IMR-90 (cell line): ENCODE measurements at regions not wholly inside any gene's neighbourhood (a gene's known extent, or its start where the extent isn't known, plus 50 kb on each side); places are given as distances from the start of the nearest gene placed in this dataset.

ENCODE experiments used
- ATAC-seq: fragments of 200-7000 bp; cut with Tn5 transposase; 2 replicates; pipeline ENCODE4 v1.9.1; 2020; ENCODE audit warnings: low read depth, mild to moderate bottlenecking, moderate library complexity
- BruUV-seq: library from RNA; stranded (reverse); fragments of 400-500 nt; replicated peaks from 2 replicates; lab custom pipeline; 2021; lab: Mats Ljungman, UMichigan
- CTCF ChIA-PET: fragments of 300-600 bp; formaldehyde crosslinking; extraction: SDS; loops from one replicate; lab custom pipeline; 2021; ENCODE audit warnings: antibody characterized with exemption; lab: Yijun Ruan, JAX
- POLR2A ChIA-PET: fragments of 300-600 bp; sonication (Branson Sonifier 250); formaldehyde crosslinking; loops from one replicate; lab custom pipeline; 2022; ENCODE audit warnings: antibody characterized with exemption; ENCODE audit not compliant: unreplicated experiment; lab: Charles Lee
- DNase-seq: peaks from one replicate; pipeline ENCODE4 v3.0.0; 2013
- H2AFZ ChIP-seq: replicated peaks from 2 replicates; pipeline ENCODE3; 2013; ENCODE audit warnings: low read length, mild to moderate bottlenecking; ENCODE audit not compliant: poor library complexity
- H2AK5ac ChIP-seq: 2 replicates; pipeline ENCODE4 v1.6.1; 2013; ENCODE audit warnings: low read depth, low read length, inconsistent platforms
- H2AK9ac ChIP-seq: replicated peaks from 2 replicates; pipeline ENCODE3; 2013; ENCODE audit warnings: mild to moderate bottlenecking, low read depth, low read length, moderate library complexity; ENCODE audit not compliant: poor library complexity
- H2BK120ac ChIP-seq: 2 replicates; pipeline ENCODE4 v1.6.1; 2013; ENCODE audit warnings: low read depth, low read length, inconsistent platforms
- H2BK15ac ChIP-seq: 3 replicates; pipeline ENCODE4 v1.6.1; 2013; ENCODE audit warnings: low read depth, low read length, inconsistent platforms
- H2BK20ac ChIP-seq: 2 replicates; pipeline ENCODE4 v1.6.1; 2013; ENCODE audit warnings: low read depth, mild to moderate bottlenecking, inconsistent platforms, low read length, moderate library complexity
- H2BK5ac ChIP-seq: 2 replicates; pipeline ENCODE4 v1.6.1; 2013; ENCODE audit warnings: mild to moderate bottlenecking, low read depth, low read length, inconsistent platforms; ENCODE audit not compliant: poor library complexity, severe bottlenecking
- H3K14ac ChIP-seq: replicated peaks from 2 replicates; pipeline ENCODE4 v1.6.1; 2013; ENCODE audit warnings: low read depth, low read length, inconsistent platforms
- H3K18ac ChIP-seq: 2 replicates; pipeline ENCODE4 v1.6.1; 2013; ENCODE audit warnings: low read depth, low read length, control low read depth
- H3K23ac ChIP-seq: 2 replicates; pipeline ENCODE4 v1.6.1; 2013; ENCODE audit warnings: low read depth, low read length, inconsistent platforms
- H3K27ac ChIP-seq: 2 replicates; pipeline ENCODE4 v1.5.1; 2013; ENCODE audit warnings: mild to moderate bottlenecking, control low read depth, low read length; ENCODE audit not compliant: insufficient read depth
- H3K27me3 ChIP-seq: 2 replicates; pipeline ENCODE4 v1.6.1; 2013; ENCODE audit warnings: low read length; ENCODE audit not compliant: control insufficient read depth, insufficient read depth
- H3K36me3 ChIP-seq: 2 replicates; pipeline ENCODE4 v1.6.1; 2013; ENCODE audit warnings: low read length, mixed read lengths; ENCODE audit not compliant: control insufficient read depth, insufficient read depth
- H3K4ac ChIP-seq: 2 replicates; pipeline ENCODE4 v1.6.1; 2013; ENCODE audit warnings: low read depth, low read length, inconsistent platforms
- H3K4me1 ChIP-seq: 2 replicates; pipeline ENCODE4 v1.6.1; 2013; ENCODE audit warnings: low read length, mixed read lengths; ENCODE audit not compliant: control insufficient read depth, insufficient read depth
- H3K4me2 ChIP-seq: 2 replicates; pipeline ENCODE4 v1.6.1; 2013; ENCODE audit warnings: low read depth, mild to moderate bottlenecking, control low read depth, low read length, moderate library complexity
- H3K4me3 ChIP-seq: 2 replicates; pipeline ENCODE4 v1.5.1; 2013; ENCODE audit warnings: low read depth, mild to moderate bottlenecking, control low read depth, low read length, moderate library complexity; ENCODE audit not compliant: insufficient read depth
- H3K56ac ChIP-seq: 2 replicates; pipeline ENCODE4 v1.6.1; 2013; ENCODE audit warnings: low read length, inconsistent platforms; ENCODE audit not compliant: insufficient read depth; ENCODE audit errors: extremely low read depth
- H3K79me1 ChIP-seq, 2 experiments: 2 replicates each; pipeline ENCODE4 v1.6.1; 2013; ENCODE audit warnings: low read length in 2 of 2, inconsistent platforms in 1 of 2, low read depth in 1 of 2
- H3K9ac ChIP-seq: 2 replicates; pipeline ENCODE4 v1.6.1; 2013; ENCODE audit warnings: low read depth, low read length, control low read depth
- H3K9me1 ChIP-seq: 2 replicates; pipeline ENCODE4 v1.6.1; 2013; ENCODE audit warnings: low read length, inconsistent platforms; ENCODE audit not compliant: insufficient read depth
- H3K9me3 ChIP-seq: 2 replicates; pipeline ENCODE4 v1.6.1; 2013; ENCODE audit warnings: low read length; ENCODE audit not compliant: control insufficient read depth, insufficient read depth
- H4K20me1 ChIP-seq: 2 replicates; pipeline ENCODE4 v1.6.1; 2013; ENCODE audit warnings: low read length, inconsistent platforms; ENCODE audit not compliant: insufficient read depth
- H4K5ac ChIP-seq: 2 replicates; pipeline ENCODE4 v1.6.1; 2013; ENCODE audit warnings: mild to moderate bottlenecking, low read depth, low read length, control low read depth
- H4K8ac ChIP-seq, 2 experiments: 2 replicates each; pipeline ENCODE4 v1.6.1; 2013; ENCODE audit warnings: low read depth in 2 of 2, low read length in 2 of 2, control low read depth in 1 of 2, inconsistent platforms in 1 of 2
- H4K91ac ChIP-seq: 2 replicates; pipeline ENCODE4 v1.6.1; 2013; ENCODE audit warnings: low read depth, low read length, inconsistent platforms; ENCODE audit not compliant: insufficient read depth
- MAFK ChIP-seq: IDR thresholded peaks from 2 replicates; pipeline ENCODE4 v1.6.1; 2012; ENCODE audit warnings: low read depth, low read length, improper control_type of control experiment
- MAZ ChIP-seq: IDR thresholded peaks from 2 replicates; pipeline ENCODE4 v1.6.1; 2012; ENCODE audit warnings: low read depth, mild to moderate bottlenecking, low read length, improper control_type of control experiment, moderate library complexity, borderline replicate concordance
- RAD21 ChIP-seq: IDR thresholded peaks from 2 replicates; pipeline ENCODE4 v1.6.1; 2012; ENCODE audit warnings: low read length, improper control_type of control experiment
- SMC3 ChIP-seq: fragments of 150-350 bp; IDR thresholded peaks from 2 replicates; pipeline ENCODE4 v1.6.1; 2016; ENCODE audit warnings: low read depth, mild to moderate bottlenecking, antibody characterized with exemption, low read length, moderate library complexity
- dilution Hi-C: fragments of 300-500 bp; cut with HindIII; formaldehyde crosslinking; loops from one replicate; pipeline ENCODE4 v1.14.3; 2018; ENCODE audit warnings: low sequenced_read_pairs; ENCODE audit not compliant: unreplicated experiment
- in situ Hi-C: fragments of 300-500 bp; cut with MboI; formaldehyde crosslinking; loops from 3 replicates; pipeline ENCODE4 v1.14.3; 2019; ENCODE audit warnings: low sequenced_read_pairs, inconsistent platforms, mixed read lengths
- intact Hi-C: fragments of 100-400 bp; cut with micrococcal nuclease; formaldehyde crosslinking; loops from 2 replicates; pipeline ENCODE4 v1.10.0; 2022
- TF ChIP-seq, protein P1 (sequence below): fragments of 150-350 bp; IDR thresholded peaks from 2 replicates; pipeline ENCODE4 v1.6.1; 2016; ENCODE audit warnings: low read depth, mild to moderate bottlenecking, low read length, moderate library complexity, borderline replicate concordance

GRCh38 chr21:35868869-35869223, 191.5 kb downstream of the SETD4 start:
- H4K5ac ChIP-seq = no peak overlapping the region
- no peak for DNase-seq
- no peak overlapping the region for H3K18ac ChIP-seq
- no peak overlapping the region for H2BK5ac ChIP-seq
- H4K20me1 ChIP-seq = no peaks in the 10 kb centered on the region
- in situ Hi-C loops (no loop called here), intact Hi-C loops (no loop called here), dilution Hi-C loops (no loop called here)
- no peak overlapping the region for H3K14ac ChIP-seq
- no peak overlapping the region for H2AFZ ChIP-seq
- H3K27me3 ChIP-seq = peaks cover 31% of the 10 kb centered on the region
- no peak overlapping the region for H3K27ac ChIP-seq
- no peak overlapping the region for H4K91ac ChIP-seq
- H3K79me1 ChIP-seq = no peaks in the 10 kb centered on the region
- no peak overlapping the region for H3K4me2 ChIP-seq
- H3K23ac ChIP-seq = no peak overlapping the region
- H3K9ac ChIP-seq = no peak overlapping the region
- H3K56ac ChIP-seq = no peak overlapping the region
- no peak overlapping the region for H2AK5ac ChIP-seq
- TF ChIP-seq SMC3 (no peak), MAFK (no peak), MAZ (no peak), RAD21 (no peak)
- TF ChIP-seq, protein P1, sequence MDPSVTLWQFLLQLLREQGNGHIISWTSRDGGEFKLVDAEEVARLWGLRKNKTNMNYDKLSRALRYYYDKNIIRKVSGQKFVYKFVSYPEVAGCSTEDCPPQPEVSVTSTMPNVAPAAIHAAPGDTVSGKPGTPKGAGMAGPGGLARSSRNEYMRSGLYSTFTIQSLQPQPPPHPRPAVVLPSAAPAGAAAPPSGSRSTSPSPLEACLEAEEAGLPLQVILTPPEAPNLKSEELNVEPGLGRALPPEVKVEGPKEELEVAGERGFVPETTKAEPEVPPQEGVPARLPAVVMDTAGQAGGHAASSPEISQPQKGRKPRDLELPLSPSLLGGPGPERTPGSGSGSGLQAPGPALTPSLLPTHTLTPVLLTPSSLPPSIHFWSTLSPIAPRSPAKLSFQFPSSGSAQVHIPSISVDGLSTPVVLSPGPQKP = no peak
- H2BK20ac ChIP-seq = no peak overlapping the region
- H3K4me1 ChIP-seq = no peaks in the 10 kb centered on the region
- POLR2A ChIA-PET = no interaction called here
- no peak overlapping the region for H2BK15ac ChIP-seq
- H3K36me3 ChIP-seq = no peaks in the 10 kb centered on the region
- no TSS peak for BruUV-seq
- H3K9me3 ChIP-seq = 0 out of 2 replicates have a peak, but pooled peaks cover 2% of the 10 kb centered on the region
- no peak for ATAC-seq
- H2AK9ac ChIP-seq = no peak overlapping the region
- no peak overlapping the region for H2BK120ac ChIP-seq
- no peak overlapping the region for H3K4me3 ChIP-seq
- CTCF ChIA-PET = no interaction called here
- H4K8ac ChIP-seq = no peak overlapping the region
- no peak overlapping the region for H3K4ac ChIP-seq
- H3K9me1 ChIP-seq = no peaks in the 10 kb centered on the region
